ENCODE measurements at regions not wholly inside any gene's neighbourhood (a gene's known extent, or its start where the extent isn't known, plus 50 kb on each side); places are given as distances from the start of the nearest gene placed in this dataset.

DNA sequence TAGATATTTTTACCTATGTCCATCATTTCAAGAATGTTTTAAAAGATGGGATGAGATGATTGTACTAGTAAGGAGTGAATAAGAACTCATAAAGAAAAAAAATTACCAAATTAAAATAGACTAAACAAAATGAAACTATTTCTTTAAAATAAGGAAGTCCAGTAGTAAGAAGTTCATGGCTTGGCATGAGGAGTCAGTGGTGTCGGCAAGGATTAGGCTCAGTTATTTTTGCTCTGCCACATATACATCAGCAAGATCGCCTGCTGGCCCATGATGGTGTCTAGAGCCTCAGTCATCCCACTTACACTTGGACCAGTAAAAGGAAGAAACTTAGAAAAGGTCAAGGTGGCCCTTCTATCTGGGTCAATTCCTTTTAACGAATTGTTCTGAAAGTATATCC, 300.9 kb upstream of the SLC8A1 start:
- TF ChIP-seq, protein P1, sequence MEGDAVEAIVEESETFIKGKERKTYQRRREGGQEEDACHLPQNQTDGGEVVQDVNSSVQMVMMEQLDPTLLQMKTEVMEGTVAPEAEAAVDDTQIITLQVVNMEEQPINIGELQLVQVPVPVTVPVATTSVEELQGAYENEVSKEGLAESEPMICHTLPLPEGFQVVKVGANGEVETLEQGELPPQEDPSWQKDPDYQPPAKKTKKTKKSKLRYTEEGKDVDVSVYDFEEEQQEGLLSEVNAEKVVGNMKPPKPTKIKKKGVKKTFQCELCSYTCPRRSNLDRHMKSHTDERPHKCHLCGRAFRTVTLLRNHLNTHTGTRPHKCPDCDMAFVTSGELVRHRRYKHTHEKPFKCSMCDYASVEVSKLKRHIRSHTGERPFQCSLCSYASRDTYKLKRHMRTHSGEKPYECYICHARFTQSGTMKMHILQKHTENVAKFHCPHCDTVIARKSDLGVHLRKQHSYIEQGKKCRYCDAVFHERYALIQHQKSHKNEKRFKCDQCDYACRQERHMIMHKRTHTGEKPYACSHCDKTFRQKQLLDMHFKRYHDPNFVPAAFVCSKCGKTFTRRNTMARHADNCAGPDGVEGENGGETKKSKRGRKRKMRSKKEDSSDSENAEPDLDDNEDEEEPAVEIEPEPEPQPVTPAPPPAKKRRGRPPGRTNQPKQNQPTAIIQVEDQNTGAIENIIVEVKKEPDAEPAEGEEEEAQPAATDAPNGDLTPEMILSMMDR (conservative IDR thresholded peaks at IDR 0.05 in 1 of 2, IDR thresholded peaks at IDR 0.05 in 1 of 2; ENCODE audit: low read depth in 1 of 2, low read length in 2 of 2), result no peak
- TF ChIP-seq EZH2 (IDR thresholded peaks at IDR 0.05; ENCODE audit: low read length, missing control alignments), result no peak

Data from fibroblast of lung (primary cell).